ENCODE measurements at regions not wholly inside any gene's neighbourhood (a gene's known extent, or its start where the extent isn't known, plus 50 kb on each side); places are given as distances from the start of the nearest gene placed in this dataset.

- Mint-ChIP-seq H3K27ac (ENCODE audit: unreplicated experiment) (no peak overlapping the region), H3K9me3 (ENCODE audit: low read depth) (peaks cover 7% of the 10 kb centered on the region)
Measured at GRCh38 chr10:28411136-28411460, 108.2 kb upstream of the MPP7 start.

GRCh38 chr10:28411648-28412047, 108.8 kb upstream of the MPP7 start:
- Mint-ChIP-seq H3K27me3 (ENCODE audit: low read depth) (peaks cover 28% of the 10 kb centered on the region), H3K9me3 (ENCODE audit: low read depth) (peaks cover 7% of the 10 kb centered on the region), H3K27ac (ENCODE audit: unreplicated experiment) (no peak overlapping the region), H3K4me3 (ENCODE audit: unreplicated experiment) (no peak overlapping the region), H3K36me3 (ENCODE audit: low read depth) (peaks cover 2% of the 10 kb centered on the region), H3K4me1 (ENCODE audit: low read depth) (no peaks in the 10 kb centered on the region)
- no peak for DNase-seq (ENCODE audit: low spot score)
- TF ChIP-seq, protein P1, sequence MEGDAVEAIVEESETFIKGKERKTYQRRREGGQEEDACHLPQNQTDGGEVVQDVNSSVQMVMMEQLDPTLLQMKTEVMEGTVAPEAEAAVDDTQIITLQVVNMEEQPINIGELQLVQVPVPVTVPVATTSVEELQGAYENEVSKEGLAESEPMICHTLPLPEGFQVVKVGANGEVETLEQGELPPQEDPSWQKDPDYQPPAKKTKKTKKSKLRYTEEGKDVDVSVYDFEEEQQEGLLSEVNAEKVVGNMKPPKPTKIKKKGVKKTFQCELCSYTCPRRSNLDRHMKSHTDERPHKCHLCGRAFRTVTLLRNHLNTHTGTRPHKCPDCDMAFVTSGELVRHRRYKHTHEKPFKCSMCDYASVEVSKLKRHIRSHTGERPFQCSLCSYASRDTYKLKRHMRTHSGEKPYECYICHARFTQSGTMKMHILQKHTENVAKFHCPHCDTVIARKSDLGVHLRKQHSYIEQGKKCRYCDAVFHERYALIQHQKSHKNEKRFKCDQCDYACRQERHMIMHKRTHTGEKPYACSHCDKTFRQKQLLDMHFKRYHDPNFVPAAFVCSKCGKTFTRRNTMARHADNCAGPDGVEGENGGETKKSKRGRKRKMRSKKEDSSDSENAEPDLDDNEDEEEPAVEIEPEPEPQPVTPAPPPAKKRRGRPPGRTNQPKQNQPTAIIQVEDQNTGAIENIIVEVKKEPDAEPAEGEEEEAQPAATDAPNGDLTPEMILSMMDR (IDR thresholded peaks at IDR 0.05) = no peak

More at GRCh38 chr10:28411136-28411460, 108.2 kb upstream of the MPP7 start:
- no peak for DNase-seq (ENCODE audit: low spot score)
- Mint-ChIP-seq H3K4me1 (ENCODE audit: low read depth) (no peaks in the 10 kb centered on the region), H3K4me3 (ENCODE audit: unreplicated experiment) (no peak overlapping the region), H3K36me3 (ENCODE audit: low read depth) (peaks cover 2% of the 10 kb centered on the region), H3K27me3 (ENCODE audit: low read depth) (peaks cover 28% of the 10 kb centered on the region)
- TF ChIP-seq, protein P1 (IDR thresholded peaks at IDR 0.05) = no peak

GRCh38 chr10:28418069-28418468, 114.8 kb upstream of the WAC start:
- DNase-seq (ENCODE audit: low spot score) = no peak
- H3K27ac Mint-ChIP-seq (ENCODE audit: unreplicated experiment) = no peak overlapping the region
- TF ChIP-seq, protein P1 (IDR thresholded peaks at IDR 0.05) = no peak
- peaks cover 8% of the 10 kb centered on the region for H3K27me3 Mint-ChIP-seq (ENCODE audit: low read depth)
- H3K4me3 Mint-ChIP-seq (ENCODE audit: unreplicated experiment) = no peak overlapping the region
- no peaks in the 10 kb centered on the region for H3K4me1 Mint-ChIP-seq (ENCODE audit: low read depth)
- peaks cover 3% of the 10 kb centered on the region for H3K36me3 Mint-ChIP-seq (ENCODE audit: low read depth)
- peaks cover 2% of the 10 kb centered on the region for H3K9me3 Mint-ChIP-seq (ENCODE audit: low read depth)

GRCh38 chr10:28425422-28425821, 107.5 kb upstream of the WAC start:
- H3K9me3 Mint-ChIP-seq (ENCODE audit: low read depth) = no peaks in the 10 kb centered on the region
- H3K27ac Mint-ChIP-seq (ENCODE audit: unreplicated experiment) = no peak overlapping the region
- H3K4me1 Mint-ChIP-seq (ENCODE audit: low read depth) = peaks cover 3% of the 10 kb centered on the region
- no peak for DNase-seq (ENCODE audit: low spot score)
- peaks cover 1% of the 10 kb centered on the region for H3K36me3 Mint-ChIP-seq (ENCODE audit: low read depth)
- H3K4me3 Mint-ChIP-seq (ENCODE audit: unreplicated experiment) = no peak overlapping the region
- peaks cover 6% of the 10 kb centered on the region for H3K27me3 Mint-ChIP-seq (ENCODE audit: low read depth)
- TF ChIP-seq, protein P1 (IDR thresholded peaks at IDR 0.05) = no peak

DNA sequence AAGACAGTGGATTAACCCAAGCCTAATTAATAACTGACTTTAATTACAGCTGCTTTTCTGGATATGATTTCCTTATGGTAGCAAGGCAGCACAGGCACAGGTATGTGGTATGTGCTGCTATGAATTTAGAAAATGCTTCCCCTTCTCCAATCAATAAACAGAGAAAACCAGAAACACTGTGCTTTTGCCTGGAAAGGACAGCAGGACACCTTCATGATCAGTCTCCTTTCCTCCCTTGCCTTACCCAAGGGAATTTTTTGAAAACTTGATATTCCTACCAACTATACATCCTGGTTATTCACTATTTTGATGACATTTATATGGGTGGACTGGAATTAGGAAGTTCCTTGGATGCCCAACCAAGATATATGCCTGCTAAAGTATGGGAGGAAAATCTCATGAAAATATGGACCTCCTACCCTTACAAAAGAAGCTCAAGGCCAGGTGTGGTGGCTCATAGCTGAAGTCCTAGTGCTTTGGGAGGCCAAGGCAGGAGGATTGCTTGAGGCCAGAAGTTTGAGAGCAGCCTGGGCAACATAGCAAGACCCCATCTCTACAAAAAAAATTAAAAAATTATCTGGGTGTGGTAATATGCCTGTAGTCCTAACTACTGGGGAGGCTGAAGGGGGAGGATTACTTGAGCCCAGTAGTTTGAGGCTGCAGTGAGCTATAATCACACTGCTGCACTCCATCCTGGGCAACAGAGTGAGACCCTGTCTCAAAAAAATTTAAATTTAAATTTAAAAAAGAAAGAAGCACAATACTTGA, 106.3 kb upstream of the WAC start:
- no peak for DNase-seq (ENCODE audit: low spot score)
- H3K4me1 Mint-ChIP-seq (ENCODE audit: low read depth) = peaks cover 3% of the 10 kb centered on the region
- H3K27ac Mint-ChIP-seq (ENCODE audit: unreplicated experiment) = no peak overlapping the region
- peaks cover 6% of the 10 kb centered on the region for H3K27me3 Mint-ChIP-seq (ENCODE audit: low read depth)
- H3K9me3 Mint-ChIP-seq (ENCODE audit: low read depth) = no peaks in the 10 kb centered on the region
- TF ChIP-seq, protein P1 (IDR thresholded peaks at IDR 0.05) = no peak
- no peak overlapping the region for H3K4me3 Mint-ChIP-seq (ENCODE audit: unreplicated experiment)
- peaks cover 1% of the 10 kb centered on the region for H3K36me3 Mint-ChIP-seq (ENCODE audit: low read depth)
